Anterior cingulate cortex (tissue), 58 donors: ENCODE measurements at regions not wholly inside any gene's neighbourhood (a gene's known extent, or its start where the extent isn't known, plus 50 kb on each side); places are given as distances from the start of the nearest gene placed in this dataset.
"Not testable (repeated sequence)": the region's sequence is repeated elsewhere in the genome, so short reads cannot be mapped to it uniquely, and the experiment has no call there.

Experiments
- DNase-seq, 58 donors: peaks; one replicate each; lab custom pipeline; 2025; lab: John Stamatoyannopoulos, UW

- no peak for DNase-seq
Measured at GRCh38 chr2:89831641-89832498, 1140.4 kb downstream of the RPIA start.

GRCh38 chr2:89833116-89833779 lies 1141.8 kb downstream of the RPIA start:
- DNase-seq: no peak

GRCh38 chr2:89833780-89834117 lies 1142.3 kb downstream of the RPIA start:
- DNase-seq: no peak

GRCh38 chr2:89834306-89834705 lies 1142.8 kb downstream of the RPIA start:
- no peak for DNase-seq

GRCh38 chr2:89836326-89836725 lies 1144.9 kb downstream of the RPIA start:
- DNase-seq: not testable (repeated sequence)

- DNase-seq: no peak
Measured at GRCh38 chr2:89837962-89838625, 1146.6 kb downstream of the RPIA start.

- not testable (repeated sequence) for DNase-seq
Measured at GRCh38 chr2:89840175-89840574, 1148.7 kb downstream of the RPIA start.

GRCh38 chr2:89840781-89841475 lies 1149.5 kb downstream of the RPIA start:
- DNase-seq: not testable (repeated sequence)

- DNase-seq: no peak
Measured at GRCh38 chr2:89841476-89841840, 1150.0 kb downstream of the RPIA start.

GRCh38 chr2:89842180-89842908 lies 1150.9 kb downstream of the RPIA start:
- no peak for DNase-seq

- no peak for DNase-seq
Measured at GRCh38 chr2:89844221-89844943, 1152.9 kb downstream of the RPIA start.

- DNase-seq: no peak
Measured at GRCh38 chr2:89845532-89845931, 1154.1 kb downstream of the RPIA start.

- DNase-seq: no peak
Measured at GRCh38 chr2:89848114-89848513, 1156.6 kb downstream of the RPIA start.

GRCh38 chr2:89848763-89849368 lies 1157.4 kb downstream of the RPIA start:
- no peak for DNase-seq

GRCh38 chr2:89849731-89850130 lies 1158.3 kb downstream of the RPIA start:
- DNase-seq: no peak

- DNase-seq: no peak
Measured at GRCh38 chr2:89850481-89850880, 1159.0 kb downstream of the RPIA start.

GRCh38 chr2:89850881-89851582 lies 1159.6 kb downstream of the RPIA start:
- DNase-seq: no peak

GRCh38 chr2:89851583-89851905 lies 1160.1 kb downstream of the RPIA start:
- no peak for DNase-seq

GRCh38 chr2:89853427-89853826 lies 1162.0 kb downstream of the RPIA start:
- DNase-seq: not testable (repeated sequence)
